IMR-90 (cell line): ENCODE measurements at regions not wholly inside any gene's neighbourhood (a gene's known extent, or its start where the extent isn't known, plus 50 kb on each side); places are given as distances from the start of the nearest gene placed in this dataset.

Source experiments
- ATAC-seq: fragments of 200-7000 bp; cut with Tn5 transposase; 2 replicates; pipeline ENCODE4 v1.9.1; 2020; ENCODE audit warnings: low read depth, mild to moderate bottlenecking, moderate library complexity
- BruUV-seq: library from RNA; stranded (reverse); fragments of 400-500 nt; replicated peaks from 2 replicates; lab custom pipeline; 2021; lab: Mats Ljungman, UMichigan
- CTCF ChIA-PET: fragments of 300-600 bp; formaldehyde crosslinking; extraction: SDS; loops from one replicate; lab custom pipeline; 2021; ENCODE audit warnings: antibody characterized with exemption; lab: Yijun Ruan, JAX
- POLR2A ChIA-PET: fragments of 300-600 bp; sonication (Branson Sonifier 250); formaldehyde crosslinking; loops from one replicate; lab custom pipeline; 2022; ENCODE audit warnings: antibody characterized with exemption; ENCODE audit not compliant: unreplicated experiment; lab: Charles Lee
- DNase-seq: peaks from one replicate; pipeline ENCODE4 v3.0.0; 2013
- H2AFZ ChIP-seq: replicated peaks from 2 replicates; pipeline ENCODE3; 2013; ENCODE audit warnings: low read length, mild to moderate bottlenecking; ENCODE audit not compliant: poor library complexity
- H2AK5ac ChIP-seq: 2 replicates; pipeline ENCODE4 v1.6.1; 2013; ENCODE audit warnings: low read depth, low read length, inconsistent platforms
- H2AK9ac ChIP-seq: replicated peaks from 2 replicates; pipeline ENCODE3; 2013; ENCODE audit warnings: mild to moderate bottlenecking, low read depth, low read length, moderate library complexity; ENCODE audit not compliant: poor library complexity
- H2BK120ac ChIP-seq: 2 replicates; pipeline ENCODE4 v1.6.1; 2013; ENCODE audit warnings: low read depth, low read length, inconsistent platforms
- H2BK15ac ChIP-seq: 3 replicates; pipeline ENCODE4 v1.6.1; 2013; ENCODE audit warnings: low read depth, low read length, inconsistent platforms
- H2BK20ac ChIP-seq: 2 replicates; pipeline ENCODE4 v1.6.1; 2013; ENCODE audit warnings: low read depth, mild to moderate bottlenecking, inconsistent platforms, low read length, moderate library complexity
- H2BK5ac ChIP-seq: 2 replicates; pipeline ENCODE4 v1.6.1; 2013; ENCODE audit warnings: mild to moderate bottlenecking, low read depth, low read length, inconsistent platforms; ENCODE audit not compliant: poor library complexity, severe bottlenecking
- H3K14ac ChIP-seq: replicated peaks from 2 replicates; pipeline ENCODE4 v1.6.1; 2013; ENCODE audit warnings: low read depth, low read length, inconsistent platforms
- H3K18ac ChIP-seq: 2 replicates; pipeline ENCODE4 v1.6.1; 2013; ENCODE audit warnings: low read depth, low read length, control low read depth
- H3K23ac ChIP-seq: 2 replicates; pipeline ENCODE4 v1.6.1; 2013; ENCODE audit warnings: low read depth, low read length, inconsistent platforms
- H3K27ac ChIP-seq: 2 replicates; pipeline ENCODE4 v1.5.1; 2013; ENCODE audit warnings: mild to moderate bottlenecking, control low read depth, low read length; ENCODE audit not compliant: insufficient read depth
- H3K27me3 ChIP-seq: 2 replicates; pipeline ENCODE4 v1.6.1; 2013; ENCODE audit warnings: low read length; ENCODE audit not compliant: control insufficient read depth, insufficient read depth
- H3K36me3 ChIP-seq: 2 replicates; pipeline ENCODE4 v1.6.1; 2013; ENCODE audit warnings: low read length, mixed read lengths; ENCODE audit not compliant: control insufficient read depth, insufficient read depth
- H3K4ac ChIP-seq: 2 replicates; pipeline ENCODE4 v1.6.1; 2013; ENCODE audit warnings: low read depth, low read length, inconsistent platforms
- H3K4me1 ChIP-seq: 2 replicates; pipeline ENCODE4 v1.6.1; 2013; ENCODE audit warnings: low read length, mixed read lengths; ENCODE audit not compliant: control insufficient read depth, insufficient read depth
- H3K4me2 ChIP-seq: 2 replicates; pipeline ENCODE4 v1.6.1; 2013; ENCODE audit warnings: low read depth, mild to moderate bottlenecking, control low read depth, low read length, moderate library complexity
- H3K4me3 ChIP-seq: 2 replicates; pipeline ENCODE4 v1.5.1; 2013; ENCODE audit warnings: low read depth, mild to moderate bottlenecking, control low read depth, low read length, moderate library complexity; ENCODE audit not compliant: insufficient read depth
- H3K56ac ChIP-seq: 2 replicates; pipeline ENCODE4 v1.6.1; 2013; ENCODE audit warnings: low read length, inconsistent platforms; ENCODE audit not compliant: insufficient read depth; ENCODE audit errors: extremely low read depth
- H3K79me1 ChIP-seq, 2 experiments: 2 replicates each; pipeline ENCODE4 v1.6.1; 2013; ENCODE audit warnings: low read length in 2 of 2, inconsistent platforms in 1 of 2, low read depth in 1 of 2
- H3K9ac ChIP-seq: 2 replicates; pipeline ENCODE4 v1.6.1; 2013; ENCODE audit warnings: low read depth, low read length, control low read depth
- H3K9me1 ChIP-seq: 2 replicates; pipeline ENCODE4 v1.6.1; 2013; ENCODE audit warnings: low read length, inconsistent platforms; ENCODE audit not compliant: insufficient read depth
- H3K9me3 ChIP-seq: 2 replicates; pipeline ENCODE4 v1.6.1; 2013; ENCODE audit warnings: low read length; ENCODE audit not compliant: control insufficient read depth, insufficient read depth
- H4K20me1 ChIP-seq: 2 replicates; pipeline ENCODE4 v1.6.1; 2013; ENCODE audit warnings: low read length, inconsistent platforms; ENCODE audit not compliant: insufficient read depth
- H4K5ac ChIP-seq: 2 replicates; pipeline ENCODE4 v1.6.1; 2013; ENCODE audit warnings: mild to moderate bottlenecking, low read depth, low read length, control low read depth
- H4K8ac ChIP-seq, 2 experiments: 2 replicates each; pipeline ENCODE4 v1.6.1; 2013; ENCODE audit warnings: low read depth in 2 of 2, low read length in 2 of 2, control low read depth in 1 of 2, inconsistent platforms in 1 of 2
- H4K91ac ChIP-seq: 2 replicates; pipeline ENCODE4 v1.6.1; 2013; ENCODE audit warnings: low read depth, low read length, inconsistent platforms; ENCODE audit not compliant: insufficient read depth
- BHLHE40 ChIP-seq: fragments of 150-350 bp; IDR thresholded peaks from 2 replicates; pipeline ENCODE4 v1.6.1; 2016; ENCODE audit warnings: mild to moderate bottlenecking, low read depth, low read length
- CHD1 ChIP-seq: IDR thresholded peaks from 2 replicates; pipeline ENCODE4 v1.6.1; 2012; ENCODE audit warnings: low read depth, low read length, improper control_type of control experiment
- MXI1 ChIP-seq: IDR thresholded peaks from 2 replicates; pipeline ENCODE4 v1.6.1; 2012; ENCODE audit warnings: low read depth, mild to moderate bottlenecking, low read length, moderate library complexity, borderline replicate concordance
- NFE2L2 ChIP-seq: fragments of 150-350 bp; IDR thresholded peaks from 2 replicates; pipeline ENCODE4 v1.6.1; 2016; ENCODE audit warnings: low read depth, mild to moderate bottlenecking, low read length
- POLR2A ChIP-seq: IDR thresholded peaks from 2 replicates; pipeline ENCODE4 v1.6.1; 2012; ENCODE audit warnings: mild to moderate bottlenecking, low read depth, low read length
- RAD21 ChIP-seq: IDR thresholded peaks from 2 replicates; pipeline ENCODE4 v1.6.1; 2012; ENCODE audit warnings: low read length, improper control_type of control experiment
- RCOR1 ChIP-seq: IDR thresholded peaks from 2 replicates; pipeline ENCODE4 v1.6.1; 2012; ENCODE audit warnings: mild to moderate bottlenecking, low read length, improper control_type of control experiment; ENCODE audit not compliant: insufficient replicate concordance
- RFX5 ChIP-seq: IDR thresholded peaks from 2 replicates; pipeline ENCODE4 v1.8.0; 2012; ENCODE audit warnings: low read depth, mild to moderate bottlenecking, low read length, moderate library complexity
- SMC3 ChIP-seq: fragments of 150-350 bp; IDR thresholded peaks from 2 replicates; pipeline ENCODE4 v1.6.1; 2016; ENCODE audit warnings: low read depth, mild to moderate bottlenecking, antibody characterized with exemption, low read length, moderate library complexity
- USF2 ChIP-seq: fragments of 150-350 bp; IDR thresholded peaks from 2 replicates; pipeline ENCODE4 v1.6.1; 2017; ENCODE audit warnings: mild to moderate bottlenecking, antibody characterized with exemption, low read length, low read depth
- WGBS, 2 experiments: methylation state at CpG; one replicate each; pipeline versions ENCODE4 v1.1.5 to v1.1.7; 2013; ENCODE audit warnings: missing lambda C conversion rate in 2 of 2; ENCODE audit not compliant: insufficient read length in 1 of 2; ENCODE audit errors: extremely low coverage in 2 of 2; 5-methylcytosine and 5-hydroxymethylcytosine counted together
- dilution Hi-C: fragments of 300-500 bp; cut with HindIII; formaldehyde crosslinking; loops from one replicate; pipeline ENCODE4 v1.14.3; 2018; ENCODE audit warnings: low sequenced_read_pairs; ENCODE audit not compliant: unreplicated experiment
- in situ Hi-C: fragments of 300-500 bp; cut with MboI; formaldehyde crosslinking; loops from 3 replicates; pipeline ENCODE4 v1.14.3; 2019; ENCODE audit warnings: low sequenced_read_pairs, inconsistent platforms, mixed read lengths
- intact Hi-C: fragments of 100-400 bp; cut with micrococcal nuclease; formaldehyde crosslinking; loops from 2 replicates; pipeline ENCODE4 v1.10.0; 2022

DNA sequence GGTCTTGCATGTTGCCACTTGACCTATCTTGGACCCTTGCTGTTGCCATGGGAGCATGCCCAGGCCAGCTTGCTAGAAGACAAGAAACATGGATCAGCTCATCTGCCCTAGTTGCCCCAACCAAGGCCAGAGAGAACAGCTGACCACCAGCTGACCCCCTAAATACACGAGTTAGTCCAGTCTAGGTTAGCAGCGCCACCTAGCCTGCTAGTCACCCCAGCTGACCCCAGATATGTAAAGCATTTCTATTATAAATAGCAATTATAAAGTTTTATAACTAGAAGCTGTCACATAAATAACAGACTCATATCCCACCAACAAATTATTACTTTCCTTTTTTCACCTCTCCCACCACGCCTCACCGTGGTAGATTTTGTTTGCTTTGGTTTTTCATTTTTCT is 387.8 kb downstream of the RASEF start:
- H2BK20ac ChIP-seq = no peak overlapping the region
- POLR2A ChIA-PET = no interaction called here
- no peak overlapping the region for H3K4me3 ChIP-seq
- no peak for TF ChIP-seq CHD1
- no peak for TF ChIP-seq USF2
- TF ChIP-seq RFX5 = no peak
- no peak for TF ChIP-seq SMC3
- no peak for TF ChIP-seq BHLHE40
- no peak for TF ChIP-seq POLR2A
- TF ChIP-seq RCOR1 = no peak
- no peak for TF ChIP-seq RAD21
- TF ChIP-seq MXI1 = no peak
- no peak for TF ChIP-seq NFE2L2
- no peak overlapping the region for H2BK15ac ChIP-seq
- no peak overlapping the region for H3K23ac ChIP-seq
- no peaks in the 10 kb centered on the region for H3K9me3 ChIP-seq
- no peak overlapping the region for H3K14ac ChIP-seq
- H3K27ac ChIP-seq = no peak overlapping the region
- H2AK9ac ChIP-seq = no peak overlapping the region
- H3K27me3 ChIP-seq = no peaks in the 10 kb centered on the region; the same call in 1 of the 2 replicates
- H3K4me1 ChIP-seq = no peaks in the 10 kb centered on the region
- no peak overlapping the region for H3K9ac ChIP-seq
- no peak for DNase-seq
- dilution Hi-C loops = no loop called here
- no peaks in the 10 kb centered on the region for H4K20me1 ChIP-seq
- no peak overlapping the region for H3K4me2 ChIP-seq
- no peak overlapping the region for H2BK120ac ChIP-seq
- in situ Hi-C loops = loop anchor here (10.0 kb wide), 1 partner anchor 60 kb away; no protein-coding TSS in a partner anchor
- H4K91ac ChIP-seq = no peak overlapping the region
- no CpG with 5 or more reads among the region's 4 CpGs for WGBS, 2 experiments
- no peak overlapping the region for H3K4ac ChIP-seq
- no peak for ATAC-seq
- no peak overlapping the region for H2BK5ac ChIP-seq
- no peak overlapping the region for H2AFZ ChIP-seq
- H3K36me3 ChIP-seq = no peaks in the 10 kb centered on the region
- intact Hi-C loops = no loop called here
- H2AK5ac ChIP-seq = no peak overlapping the region
- CTCF ChIA-PET = no interaction called here
- no peak overlapping the region for H4K8ac ChIP-seq
- H3K18ac ChIP-seq = no peak overlapping the region
- H4K5ac ChIP-seq = no peak overlapping the region
- no peaks in the 10 kb centered on the region for H3K79me1 ChIP-seq
- no TSS peak for BruUV-seq
- H3K9me1 ChIP-seq = no peaks in the 10 kb centered on the region
- no peak overlapping the region for H3K56ac ChIP-seq
